IMR-90 (cell line): ENCODE measurements at regions not wholly inside any gene's neighbourhood (a gene's known extent, or its start where the extent isn't known, plus 50 kb on each side); places are given as distances from the start of the nearest gene placed in this dataset.

Experiments
- ATAC-seq: fragments of 200-7000 bp; cut with Tn5 transposase; 2 replicates; pipeline ENCODE4 v1.9.1; 2020; ENCODE audit warnings: low read depth, mild to moderate bottlenecking, moderate library complexity
- BruUV-seq: library from RNA; stranded (reverse); fragments of 400-500 nt; replicated peaks from 2 replicates; lab custom pipeline; 2021; lab: Mats Ljungman, UMichigan
- CTCF ChIA-PET: fragments of 300-600 bp; formaldehyde crosslinking; extraction: SDS; loops from one replicate; lab custom pipeline; 2021; ENCODE audit warnings: antibody characterized with exemption; lab: Yijun Ruan, JAX
- POLR2A ChIA-PET: fragments of 300-600 bp; sonication (Branson Sonifier 250); formaldehyde crosslinking; loops from one replicate; lab custom pipeline; 2022; ENCODE audit warnings: antibody characterized with exemption; ENCODE audit not compliant: unreplicated experiment; lab: Charles Lee
- DNase-seq: peaks from one replicate; pipeline ENCODE4 v3.0.0; 2013
- H2AFZ ChIP-seq: replicated peaks from 2 replicates; pipeline ENCODE3; 2013; ENCODE audit warnings: low read length, mild to moderate bottlenecking; ENCODE audit not compliant: poor library complexity
- H2AK5ac ChIP-seq: 2 replicates; pipeline ENCODE4 v1.6.1; 2013; ENCODE audit warnings: low read depth, low read length, inconsistent platforms
- H2AK9ac ChIP-seq: replicated peaks from 2 replicates; pipeline ENCODE3; 2013; ENCODE audit warnings: mild to moderate bottlenecking, low read depth, low read length, moderate library complexity; ENCODE audit not compliant: poor library complexity
- H2BK120ac ChIP-seq: 2 replicates; pipeline ENCODE4 v1.6.1; 2013; ENCODE audit warnings: low read depth, low read length, inconsistent platforms
- H2BK15ac ChIP-seq: 3 replicates; pipeline ENCODE4 v1.6.1; 2013; ENCODE audit warnings: low read depth, low read length, inconsistent platforms
- H2BK20ac ChIP-seq: 2 replicates; pipeline ENCODE4 v1.6.1; 2013; ENCODE audit warnings: low read depth, mild to moderate bottlenecking, inconsistent platforms, low read length, moderate library complexity
- H2BK5ac ChIP-seq: 2 replicates; pipeline ENCODE4 v1.6.1; 2013; ENCODE audit warnings: mild to moderate bottlenecking, low read depth, low read length, inconsistent platforms; ENCODE audit not compliant: poor library complexity, severe bottlenecking
- H3K14ac ChIP-seq: replicated peaks from 2 replicates; pipeline ENCODE4 v1.6.1; 2013; ENCODE audit warnings: low read depth, low read length, inconsistent platforms
- H3K18ac ChIP-seq: 2 replicates; pipeline ENCODE4 v1.6.1; 2013; ENCODE audit warnings: low read depth, low read length, control low read depth
- H3K23ac ChIP-seq: 2 replicates; pipeline ENCODE4 v1.6.1; 2013; ENCODE audit warnings: low read depth, low read length, inconsistent platforms
- H3K27ac ChIP-seq: 2 replicates; pipeline ENCODE4 v1.5.1; 2013; ENCODE audit warnings: mild to moderate bottlenecking, control low read depth, low read length; ENCODE audit not compliant: insufficient read depth
- H3K27me3 ChIP-seq: 2 replicates; pipeline ENCODE4 v1.6.1; 2013; ENCODE audit warnings: low read length; ENCODE audit not compliant: control insufficient read depth, insufficient read depth
- H3K36me3 ChIP-seq: 2 replicates; pipeline ENCODE4 v1.6.1; 2013; ENCODE audit warnings: low read length, mixed read lengths; ENCODE audit not compliant: control insufficient read depth, insufficient read depth
- H3K4ac ChIP-seq: 2 replicates; pipeline ENCODE4 v1.6.1; 2013; ENCODE audit warnings: low read depth, low read length, inconsistent platforms
- H3K4me1 ChIP-seq: 2 replicates; pipeline ENCODE4 v1.6.1; 2013; ENCODE audit warnings: low read length, mixed read lengths; ENCODE audit not compliant: control insufficient read depth, insufficient read depth
- H3K4me2 ChIP-seq: 2 replicates; pipeline ENCODE4 v1.6.1; 2013; ENCODE audit warnings: low read depth, mild to moderate bottlenecking, control low read depth, low read length, moderate library complexity
- H3K4me3 ChIP-seq: 2 replicates; pipeline ENCODE4 v1.5.1; 2013; ENCODE audit warnings: low read depth, mild to moderate bottlenecking, control low read depth, low read length, moderate library complexity; ENCODE audit not compliant: insufficient read depth
- H3K56ac ChIP-seq: 2 replicates; pipeline ENCODE4 v1.6.1; 2013; ENCODE audit warnings: low read length, inconsistent platforms; ENCODE audit not compliant: insufficient read depth; ENCODE audit errors: extremely low read depth
- H3K79me1 ChIP-seq, 2 experiments: 2 replicates each; pipeline ENCODE4 v1.6.1; 2013; ENCODE audit warnings: low read length in 2 of 2, inconsistent platforms in 1 of 2, low read depth in 1 of 2
- H3K9ac ChIP-seq: 2 replicates; pipeline ENCODE4 v1.6.1; 2013; ENCODE audit warnings: low read depth, low read length, control low read depth
- H3K9me1 ChIP-seq: 2 replicates; pipeline ENCODE4 v1.6.1; 2013; ENCODE audit warnings: low read length, inconsistent platforms; ENCODE audit not compliant: insufficient read depth
- H3K9me3 ChIP-seq: 2 replicates; pipeline ENCODE4 v1.6.1; 2013; ENCODE audit warnings: low read length; ENCODE audit not compliant: control insufficient read depth, insufficient read depth
- H4K20me1 ChIP-seq: 2 replicates; pipeline ENCODE4 v1.6.1; 2013; ENCODE audit warnings: low read length, inconsistent platforms; ENCODE audit not compliant: insufficient read depth
- H4K5ac ChIP-seq: 2 replicates; pipeline ENCODE4 v1.6.1; 2013; ENCODE audit warnings: mild to moderate bottlenecking, low read depth, low read length, control low read depth
- H4K8ac ChIP-seq, 2 experiments: 2 replicates each; pipeline ENCODE4 v1.6.1; 2013; ENCODE audit warnings: low read depth in 2 of 2, low read length in 2 of 2, control low read depth in 1 of 2, inconsistent platforms in 1 of 2
- H4K91ac ChIP-seq: 2 replicates; pipeline ENCODE4 v1.6.1; 2013; ENCODE audit warnings: low read depth, low read length, inconsistent platforms; ENCODE audit not compliant: insufficient read depth
- BHLHE40 ChIP-seq: fragments of 150-350 bp; IDR thresholded peaks from 2 replicates; pipeline ENCODE4 v1.6.1; 2016; ENCODE audit warnings: mild to moderate bottlenecking, low read depth, low read length
- MAZ ChIP-seq: IDR thresholded peaks from 2 replicates; pipeline ENCODE4 v1.6.1; 2012; ENCODE audit warnings: low read depth, mild to moderate bottlenecking, low read length, improper control_type of control experiment, moderate library complexity, borderline replicate concordance
- RFX5 ChIP-seq: IDR thresholded peaks from 2 replicates; pipeline ENCODE4 v1.8.0; 2012; ENCODE audit warnings: low read depth, mild to moderate bottlenecking, low read length, moderate library complexity
- WGBS, 2 experiments: methylation state at CpG; one replicate each; pipeline versions ENCODE4 v1.1.5 to v1.1.7; 2013; ENCODE audit warnings: missing lambda C conversion rate in 2 of 2; ENCODE audit not compliant: insufficient read length in 1 of 2; ENCODE audit errors: extremely low coverage in 2 of 2; 5-methylcytosine and 5-hydroxymethylcytosine counted together
- dilution Hi-C: fragments of 300-500 bp; cut with HindIII; formaldehyde crosslinking; loops from one replicate; pipeline ENCODE4 v1.14.3; 2018; ENCODE audit warnings: low sequenced_read_pairs; ENCODE audit not compliant: unreplicated experiment
- in situ Hi-C: fragments of 300-500 bp; cut with MboI; formaldehyde crosslinking; loops from 3 replicates; pipeline ENCODE4 v1.14.3; 2019; ENCODE audit warnings: low sequenced_read_pairs, inconsistent platforms, mixed read lengths
- intact Hi-C: fragments of 100-400 bp; cut with micrococcal nuclease; formaldehyde crosslinking; loops from 2 replicates; pipeline ENCODE4 v1.10.0; 2022
- TF ChIP-seq, protein P1 (sequence below): fragments of 150-350 bp; IDR thresholded peaks from 2 replicates; pipeline ENCODE4 v1.6.1; 2017; ENCODE audit warnings: mild to moderate bottlenecking, antibody characterized with exemption, low read length, low read depth

DNA sequence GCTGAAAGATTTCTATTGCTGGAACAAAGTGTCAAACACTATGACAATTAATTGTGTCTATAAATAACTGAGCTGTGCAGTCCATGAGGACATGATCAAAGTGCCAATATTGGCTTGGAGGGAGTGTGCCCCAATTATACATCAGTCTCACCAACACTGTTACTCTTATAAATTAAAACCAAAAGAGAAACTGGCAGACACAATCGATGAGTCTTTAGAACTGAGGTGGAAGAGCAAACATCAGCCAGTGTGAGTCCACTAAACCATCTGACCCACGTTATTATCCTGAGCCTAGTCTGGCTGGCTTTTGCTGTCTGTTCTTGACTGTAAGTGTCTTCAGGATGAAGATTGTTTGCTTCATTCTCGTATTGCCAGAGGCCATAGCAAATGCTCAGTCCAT, 98.9 kb downstream of the OLIG3 start:
- no peak overlapping the region for H4K5ac ChIP-seq
- DNase-seq, result no peak
- H3K14ac ChIP-seq, result no peak overlapping the region
- no peak overlapping the region for H3K9ac ChIP-seq
- H3K27me3 ChIP-seq, result no peaks in the 10 kb centered on the region
- in situ Hi-C loops, result no loop called here
- no TSS peak for BruUV-seq
- dilution Hi-C loops, result no loop called here
- no peak overlapping the region for H3K56ac ChIP-seq
- no peak overlapping the region for H2BK15ac ChIP-seq
- no peak overlapping the region for H3K27ac ChIP-seq
- no peak for TF ChIP-seq MAZ
- no peak for TF ChIP-seq RFX5
- TF ChIP-seq, protein P1, sequence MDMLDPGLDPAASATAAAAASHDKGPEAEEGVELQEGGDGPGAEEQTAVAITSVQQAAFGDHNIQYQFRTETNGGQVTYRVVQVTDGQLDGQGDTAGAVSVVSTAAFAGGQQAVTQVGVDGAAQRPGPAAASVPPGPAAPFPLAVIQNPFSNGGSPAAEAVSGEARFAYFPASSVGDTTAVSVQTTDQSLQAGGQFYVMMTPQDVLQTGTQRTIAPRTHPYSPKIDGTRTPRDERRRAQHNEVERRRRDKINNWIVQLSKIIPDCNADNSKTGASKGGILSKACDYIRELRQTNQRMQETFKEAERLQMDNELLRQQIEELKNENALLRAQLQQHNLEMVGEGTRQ, result no peak
- no peak for TF ChIP-seq BHLHE40
- no peak overlapping the region for H2AK5ac ChIP-seq
- no peak overlapping the region for H2BK20ac ChIP-seq
- H2AFZ ChIP-seq, result no peak overlapping the region
- no peak overlapping the region for H3K4me3 ChIP-seq
- no peak overlapping the region for H4K91ac ChIP-seq
- H4K20me1 ChIP-seq, result no peaks in the 10 kb centered on the region
- H3K4me1 ChIP-seq, result no peaks in the 10 kb centered on the region
- no peak for ATAC-seq
- no peak overlapping the region for H2BK120ac ChIP-seq
- H2BK5ac ChIP-seq, result no peak overlapping the region
- no peak overlapping the region for H3K23ac ChIP-seq
- H2AK9ac ChIP-seq, result no peak overlapping the region
- H3K79me1 ChIP-seq, result no peaks in the 10 kb centered on the region
- no peaks in the 10 kb centered on the region for H3K9me1 ChIP-seq
- ChIA-PET CTCF (no interaction called here), POLR2A (no interaction called here)
- H3K4me2 ChIP-seq, result no peak overlapping the region
- WGBS, 2 experiments, result no CpG with 5 or more reads among the region's 3 CpGs
- H3K18ac ChIP-seq, result no peak overlapping the region
- intact Hi-C loops, result no loop called here
- no peaks in the 10 kb centered on the region for H3K36me3 ChIP-seq
- H3K9me3 ChIP-seq, result no peaks in the 10 kb centered on the region
- H3K4ac ChIP-seq, result no peak overlapping the region
- no peak overlapping the region for H4K8ac ChIP-seq
